GM12892 (cell line): ENCODE measurements at regions not wholly inside any gene's neighbourhood (a gene's known extent, or its start where the extent isn't known, plus 50 kb on each side); places are given as distances from the start of the nearest gene placed in this dataset.

Source experiments
- POLR2AphosphoS5 ChIP-seq: IDR thresholded peaks from 2 replicates; pipeline ENCODE4 v1.6.1; 2011; ENCODE audit warnings: low read depth, low read length, control low read depth
- TAF1 ChIP-seq: IDR thresholded peaks from 2 replicates; pipeline ENCODE4 v1.6.1; 2011; ENCODE audit warnings: low read depth, mild to moderate bottlenecking, control low read depth, low read length, borderline replicate concordance

GRCh38 chr2:2879781-2880180 is 497.8 kb downstream of the EIPR1 start:
- TF ChIP-seq POLR2AphosphoS5 (no peak), TAF1 (no peak)
